Stomach smooth muscle (tissue), 2 donors: ENCODE measurements at regions not wholly inside any gene's neighbourhood (a gene's known extent, or its start where the extent isn't known, plus 50 kb on each side); places are given as distances from the start of the nearest gene placed in this dataset.
"Not testable (repeated sequence)": the region's sequence is repeated elsewhere in the genome, so short reads cannot be mapped to it uniquely, and the experiment has no call there.

Experiments
- H3K27ac ChIP-seq: one replicate; pipeline ENCODE4 v1.7.0; 2013; ENCODE audit warnings: mild to moderate bottlenecking, low read length, inconsistent platforms
- H3K27me3 ChIP-seq, 2 donors: one replicate each; pipeline ENCODE4 v1.7.0; 2013; ENCODE audit warnings: low read length in 2 of 2; ENCODE audit not compliant: insufficient read depth in 2 of 2, control insufficient read depth in 1 of 2
- H3K36me3 ChIP-seq, 2 donors: one replicate each; pipeline ENCODE4 v1.7.0; 2013; ENCODE audit warnings: low read length in 2 of 2; ENCODE audit not compliant: control insufficient read depth in 2 of 2, insufficient read depth in 2 of 2
- H3K4me1 ChIP-seq: one replicate; pipeline ENCODE4 v1.7.0; 2013; ENCODE audit warnings: low read length; ENCODE audit not compliant: control insufficient read depth, insufficient read depth
- H3K4me3 ChIP-seq, 2 donors: one replicate each; pipeline ENCODE4 v1.7.0; 2013; ENCODE audit warnings: low read length in 2 of 2
- H3K9ac ChIP-seq, 2 donors: one replicate each; pipeline ENCODE4 v1.7.0; 2013; ENCODE audit warnings: low read length in 2 of 2, mild to moderate bottlenecking in 1 of 2
- H3K9me3 ChIP-seq, 2 donors: one replicate each; pipeline ENCODE4 v1.7.0; 2013; ENCODE audit warnings: low read length in 2 of 2; ENCODE audit not compliant: control insufficient read depth in 2 of 2
- donor health status: healthy.
- donor health status: Pancreatic carcinoma.

DNA sequence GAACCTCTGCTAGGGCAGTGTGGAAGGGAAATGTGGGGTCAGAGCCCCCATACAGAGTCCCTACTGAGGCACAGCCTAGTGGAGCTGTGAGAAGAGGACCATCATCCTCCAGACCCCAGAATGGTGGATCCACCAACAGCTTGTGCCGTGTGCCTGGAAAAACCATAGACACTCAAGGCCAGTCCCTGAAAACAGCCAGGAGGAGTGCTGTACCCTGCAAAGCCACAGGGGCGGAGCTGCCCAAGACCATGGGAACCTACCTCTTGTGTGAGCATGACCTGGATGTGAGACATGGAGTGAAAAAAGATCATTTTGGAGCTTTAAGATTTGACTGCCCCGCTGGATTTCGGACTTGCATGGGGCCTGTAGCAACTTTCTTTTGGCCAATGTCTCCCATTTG, 143.4 kb upstream of the CCDC54 start:
- not testable (repeated sequence) for H3K4me3 ChIP-seq, H3K9ac ChIP-seq, H3K36me3 ChIP-seq

DNA sequence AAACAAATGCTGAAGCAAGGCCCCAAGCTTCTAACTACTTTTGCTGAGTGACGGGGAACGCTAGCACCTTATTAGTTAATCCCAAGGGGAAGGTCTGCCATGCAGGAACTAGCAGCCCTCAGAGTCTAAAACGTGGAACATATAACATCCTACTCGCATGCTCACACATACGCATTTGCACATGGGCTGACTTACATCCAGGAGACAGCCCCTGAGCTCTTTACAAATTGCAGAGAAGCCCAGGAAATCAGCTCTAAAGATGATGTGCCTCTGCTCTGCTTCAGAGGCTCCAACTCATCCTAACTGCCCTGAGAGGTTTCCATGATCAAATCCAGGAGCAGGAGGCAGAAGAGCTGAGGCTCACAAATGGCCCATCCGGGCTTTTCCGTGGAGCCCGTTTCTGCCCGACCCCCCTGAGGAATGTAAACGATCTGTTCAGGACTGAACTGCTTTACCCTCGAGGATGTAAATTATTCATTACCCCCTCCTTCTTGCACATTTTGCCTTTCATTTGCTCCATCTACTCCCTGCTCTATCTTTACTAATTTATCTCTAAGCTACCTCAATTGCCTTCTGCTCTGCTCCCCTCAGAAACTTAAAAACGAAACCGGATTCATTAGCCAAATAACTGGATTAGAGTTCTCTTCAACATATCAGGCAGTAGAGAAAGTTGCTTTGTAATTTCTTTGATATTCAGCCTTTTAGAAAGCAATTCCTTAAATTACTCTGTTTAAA, 141.9 kb upstream of the CCDC54 start:
- Histone ChIP-seq H3K27ac (peak overlapping the region; percentile 33), H3K9ac (peak overlapping the region; percentile 56 to 58), H3K9me3 (no peaks in the 10 kb centered on the region), H3K36me3 (no peaks in the 10 kb centered on the region), H3K27me3 (no peaks in the 10 kb centered on the region), H3K4me1 (peaks cover 3% of the 10 kb centered on the region), H3K4me3 (peak overlapping the region; percentile 64 to 73)

More for the DNA sequence above, 143.4 kb upstream of the CCDC54 start:
- H3K27me3 ChIP-seq, H3K9me3 ChIP-seq, H3K4me1 ChIP-seq, H3K27ac ChIP-seq: not testable (repeated sequence)

DNA sequence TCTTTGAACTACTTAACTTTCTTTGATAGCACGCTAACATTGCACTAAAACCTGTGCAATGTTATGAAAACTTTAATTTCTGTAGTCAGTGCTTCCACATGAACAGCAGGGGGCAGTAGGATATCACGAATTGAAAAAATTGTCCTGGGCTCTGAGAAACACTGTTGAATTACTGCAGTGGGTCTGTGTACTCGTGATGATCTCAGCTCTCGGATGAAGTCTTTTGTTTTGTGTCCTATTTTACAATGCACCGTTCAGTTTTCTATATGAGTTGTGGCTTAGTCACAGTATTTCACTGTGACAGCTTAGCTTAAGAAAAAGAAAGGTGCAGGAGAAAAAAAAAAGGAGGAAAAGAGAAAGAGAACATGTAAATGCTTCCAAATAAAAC, 141.3 kb upstream of the CCDC54 start:
- Histone ChIP-seq H3K36me3 (no peaks in the 10 kb centered on the region), H3K9me3 (no peaks in the 10 kb centered on the region), H3K4me1 (peaks cover 3% of the 10 kb centered on the region), H3K27me3 (no peaks in the 10 kb centered on the region), H3K4me3 (peak overlapping the region; percentile 64 to 73), H3K9ac (peak overlapping the region; percentile 56 to 58), H3K27ac (peak overlapping the region; percentile 33)

DNA sequence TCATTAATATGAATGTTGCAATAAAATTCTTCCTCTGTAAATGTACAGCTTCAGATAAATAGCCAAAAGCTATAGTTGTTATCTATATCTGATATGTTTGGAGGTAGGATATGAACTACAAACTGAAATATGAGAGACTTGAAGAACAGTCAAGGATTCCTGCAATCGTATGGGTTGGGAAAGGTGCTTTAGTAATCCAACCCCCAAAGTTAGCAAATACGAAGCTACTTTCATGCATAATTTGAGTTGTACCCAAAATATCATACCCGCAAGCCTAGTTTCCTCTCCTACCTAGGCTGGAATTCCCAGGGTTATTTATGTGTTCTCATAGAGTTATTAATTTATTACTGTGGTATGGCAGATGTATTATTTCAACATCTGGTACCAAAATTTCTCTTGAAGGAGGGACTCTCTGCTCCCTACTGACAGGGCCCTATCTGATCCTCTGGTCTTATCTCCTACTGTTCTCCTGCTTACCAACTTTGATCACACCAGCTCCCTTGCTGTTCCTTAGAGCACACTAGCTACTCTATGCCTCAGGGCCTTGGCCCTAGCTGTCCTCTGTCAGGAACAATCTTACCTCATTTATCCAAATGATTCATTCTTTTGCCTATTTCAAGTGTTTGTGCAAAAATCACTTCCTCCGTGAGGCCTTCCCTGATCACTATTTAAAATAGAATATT, 140.4 kb upstream of the CCDC54 start:
- Histone ChIP-seq H3K27ac (peak overlapping the region; percentile 32), H3K9me3 (no peaks in the 10 kb centered on the region), H3K4me3 (no peak overlapping the region), H3K27me3 (no peaks in the 10 kb centered on the region), H3K4me1 (peaks cover 3% of the 10 kb centered on the region), H3K36me3 (no peaks in the 10 kb centered on the region), H3K9ac (no peak overlapping the region)

DNA sequence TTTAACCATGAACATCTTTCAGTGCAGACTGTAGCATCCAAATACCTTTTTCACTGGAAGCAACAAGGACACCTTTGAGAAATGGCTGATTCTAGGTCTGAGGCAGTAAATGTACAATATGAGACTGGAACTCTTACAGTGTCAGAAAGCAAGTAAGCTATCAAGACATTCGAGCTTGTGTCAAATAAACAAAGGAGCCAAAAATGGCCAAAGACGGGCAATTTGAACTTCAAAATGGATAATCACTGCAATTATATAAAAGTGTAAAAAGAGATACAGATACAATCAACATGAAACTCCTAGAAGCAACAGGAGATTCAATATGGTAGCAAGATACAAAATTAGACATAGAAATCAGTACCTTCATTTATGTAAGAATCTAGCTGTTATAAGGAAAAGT, 138.5 kb upstream of the CCDC54 start:
- H3K36me3 ChIP-seq, result no peaks in the 10 kb centered on the region
- H3K4me3 ChIP-seq, result no peak overlapping the region
- H3K27me3 ChIP-seq, result no peaks in the 10 kb centered on the region
- no peak overlapping the region for H3K9ac ChIP-seq
- no peaks in the 10 kb centered on the region for H3K9me3 ChIP-seq
- H3K27ac ChIP-seq, result no peak overlapping the region
- peaks cover 3% of the 10 kb centered on the region for H3K4me1 ChIP-seq

DNA sequence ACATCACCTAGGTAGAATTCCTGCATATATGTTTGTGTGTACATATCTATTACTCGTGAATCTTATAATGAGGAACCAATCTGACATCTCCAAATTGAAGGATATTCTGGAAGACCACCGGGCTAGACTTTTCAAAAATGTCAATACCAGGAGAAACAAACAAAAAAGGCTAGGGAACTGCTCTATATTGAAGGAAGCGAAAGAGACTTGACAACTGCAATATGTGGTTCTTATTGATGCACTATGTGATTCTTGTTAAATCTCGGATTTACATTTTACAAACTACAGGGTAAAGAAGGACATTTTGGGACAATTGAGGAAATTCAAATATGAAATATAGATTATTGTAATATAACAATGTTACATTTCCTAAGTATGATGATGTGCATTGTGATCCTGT, 137.5 kb upstream of the CCDC54 start:
- H3K4me1 ChIP-seq, result peaks cover 3% of the 10 kb centered on the region
- H3K9ac ChIP-seq, result peak overlapping the region in 1 of 2 donors; percentile 86
- peak overlapping the region; percentile 94 to 96 for H3K4me3 ChIP-seq
- no peak overlapping the region for H3K27ac ChIP-seq
- H3K27me3 ChIP-seq, result no peaks in the 10 kb centered on the region
- H3K36me3 ChIP-seq, result peaks cover 0 to 1% of the 10 kb centered on the region in 2 donors
- H3K9me3 ChIP-seq, result no peaks in the 10 kb centered on the region

DNA sequence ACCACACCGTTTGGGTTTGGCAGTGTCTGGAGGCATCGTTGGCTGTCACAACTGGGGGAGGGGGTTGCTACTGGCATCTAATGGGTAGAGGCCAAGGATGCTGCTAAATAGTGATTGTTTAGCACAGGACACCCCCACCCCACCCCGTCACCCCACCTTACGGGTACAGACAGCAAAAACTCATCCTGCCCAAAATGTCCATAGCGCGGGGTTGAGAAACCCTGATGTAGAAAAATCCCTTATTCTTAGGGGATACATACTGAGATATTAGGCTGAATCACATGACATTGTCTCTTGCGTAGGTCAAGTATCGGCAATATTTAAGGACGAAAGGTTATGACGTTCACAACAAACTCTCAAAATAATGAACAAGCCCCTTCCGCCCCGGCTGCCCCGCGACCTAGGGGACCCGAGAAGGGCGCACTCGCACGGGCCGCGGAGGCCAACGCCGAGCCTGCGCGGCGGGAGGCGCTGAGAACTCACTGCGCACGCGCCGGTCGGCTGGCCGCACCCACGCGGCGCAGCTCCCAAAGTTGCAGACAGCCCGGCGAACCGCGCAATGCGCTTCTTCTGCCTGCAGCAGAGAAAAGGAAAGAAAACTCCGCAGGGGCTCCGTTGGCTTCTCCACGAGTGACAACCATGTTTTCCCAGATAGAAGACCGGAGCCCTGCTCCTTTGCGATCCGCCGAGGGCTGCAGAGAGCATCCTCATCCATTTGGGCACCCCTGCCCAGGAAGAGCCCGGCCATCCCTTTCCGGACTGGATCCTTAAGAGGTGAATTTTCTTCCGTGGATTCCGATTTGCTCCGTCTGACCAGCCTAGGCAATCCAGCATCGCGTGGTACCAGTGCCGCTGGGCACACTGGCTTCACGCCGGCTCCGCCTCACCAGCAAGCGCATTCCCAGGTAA, 136.8 kb upstream of the CCDC54 start:
- H3K27me3 ChIP-seq, result no peaks in the 10 kb centered on the region

DNA sequence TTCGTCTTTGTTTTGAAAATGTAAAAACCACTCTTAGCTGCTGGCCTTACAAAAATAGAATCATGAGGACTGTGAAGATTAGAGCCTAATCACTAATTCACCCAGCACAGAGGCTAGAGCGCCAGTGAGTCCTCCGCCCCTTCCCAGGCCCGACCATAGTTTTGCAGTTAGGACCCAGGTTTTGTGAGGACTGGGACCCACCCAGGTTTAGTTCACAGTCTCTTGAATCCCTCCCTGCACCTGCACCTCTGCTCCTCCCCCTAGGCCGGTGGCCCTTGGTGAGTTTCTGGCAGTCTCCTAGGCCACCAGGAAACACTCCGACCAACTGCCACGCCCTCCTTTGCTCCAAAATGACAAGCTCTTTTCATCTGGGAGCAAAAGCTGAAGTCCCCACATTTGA, 136.0 kb upstream of the CCDC54 start:
- H3K9ac ChIP-seq, result peak overlapping the region; percentile 81 to 86
- no peaks in the 10 kb centered on the region for H3K27me3 ChIP-seq
- peak overlapping the region; percentile 94 to 96 for H3K4me3 ChIP-seq
- H3K27ac ChIP-seq, result no peak overlapping the region
- peaks cover 3% of the 10 kb centered on the region for H3K4me1 ChIP-seq
- peaks cover 4% of the 10 kb centered on the region in 2 donors for H3K36me3 ChIP-seq
- H3K9me3 ChIP-seq, result no peaks in the 10 kb centered on the region

More for the DNA sequence above, 136.8 kb upstream of the CCDC54 start:
- H3K9ac ChIP-seq, result peak overlapping the region; percentile 81 to 86
- H3K9me3 ChIP-seq, result no peaks in the 10 kb centered on the region
- peak overlapping the region; percentile 94 to 96 for H3K4me3 ChIP-seq
- peak overlapping the region; percentile 61 for H3K27ac ChIP-seq
- peaks cover 3% of the 10 kb centered on the region for H3K4me1 ChIP-seq
- peaks cover 0 to 2% of the 10 kb centered on the region in 2 donors for H3K36me3 ChIP-seq

DNA sequence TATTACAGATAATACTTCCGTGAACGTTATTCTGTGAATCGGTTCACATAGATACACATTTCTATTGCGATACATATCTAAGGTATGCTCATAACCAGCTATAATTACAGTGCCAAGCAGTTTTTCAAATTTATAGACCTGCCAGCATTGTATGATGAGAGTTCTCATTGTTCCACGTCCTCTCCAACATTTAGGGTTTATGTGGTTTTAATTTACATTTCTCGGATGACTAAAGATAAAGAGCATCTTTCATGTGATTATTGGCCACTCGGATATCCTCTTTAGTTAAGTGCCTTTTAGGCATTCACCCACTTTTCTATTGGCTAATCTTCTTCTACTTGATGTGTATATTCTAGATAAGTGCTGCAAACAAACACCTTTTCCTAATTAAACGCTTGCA, 134.7 kb upstream of the CCDC54 start:
- no peak overlapping the region for H3K9ac ChIP-seq
- H3K9me3 ChIP-seq, result no peaks in the 10 kb centered on the region
- H3K4me3 ChIP-seq, result peak overlapping the region in 1 of 2 donors; percentile 21
- no peaks in the 10 kb centered on the region for H3K4me1 ChIP-seq
- H3K27me3 ChIP-seq, result no peaks in the 10 kb centered on the region
- H3K27ac ChIP-seq, result no peak overlapping the region
- peaks cover 6 to 16% of the 10 kb centered on the region in 2 donors for H3K36me3 ChIP-seq

DNA sequence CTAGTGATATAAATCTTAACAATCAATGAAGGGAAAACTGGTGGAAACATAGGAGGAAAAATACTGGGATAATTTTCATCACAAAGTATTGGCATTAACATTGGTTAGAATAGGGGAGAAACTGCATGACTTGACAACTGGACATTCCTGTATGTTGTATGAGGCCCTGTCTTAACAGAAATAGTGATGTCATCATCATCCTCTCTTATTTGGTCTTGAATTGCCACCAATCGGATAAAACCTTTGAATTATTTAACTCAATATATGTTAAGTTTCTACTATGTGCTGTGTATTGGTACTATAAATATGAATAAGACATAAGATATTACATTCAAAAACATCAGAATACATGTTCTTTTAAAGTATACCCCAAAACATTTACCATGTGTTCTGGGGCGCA, 130.1 kb upstream of the CCDC54 start:
- H3K4me1 ChIP-seq, result no peaks in the 10 kb centered on the region
- H3K4me3 ChIP-seq, result no peak overlapping the region
- H3K9ac ChIP-seq, result no peak overlapping the region
- no peaks in the 10 kb centered on the region for H3K27me3 ChIP-seq
- no peaks in the 10 kb centered on the region for H3K9me3 ChIP-seq
- peaks cover 21 to 23% of the 10 kb centered on the region in 2 donors for H3K36me3 ChIP-seq
- H3K27ac ChIP-seq, result no peak overlapping the region
